Body of pancreas (tissue), 4 donors: ENCODE measurements at regions not wholly inside any gene's neighbourhood (a gene's known extent, or its start where the extent isn't known, plus 50 kb on each side); places are given as distances from the start of the nearest gene placed in this dataset.

Experiments
- CTCF ChIP-seq, 7 experiments: fragments of 450-650 bp in 4 of 7; fragments of 200-600 bp in 3 of 7; sonication (generic) in 3 of 7; IDR thresholded peaks; one replicate each; pipeline ENCODE4 v1.5.1; 2016 to 2019; ENCODE audit warnings: antibody characterized with exemption in 7 of 7
- POLR2A ChIP-seq, 3 donors: fragments of 450-650 bp; IDR thresholded peaks; one replicate each; pipeline ENCODE4 v1.6.1; 2016; ENCODE audit warnings: antibody characterized with exemption in 3 of 3, mild to moderate bottlenecking in 2 of 3

DNA sequence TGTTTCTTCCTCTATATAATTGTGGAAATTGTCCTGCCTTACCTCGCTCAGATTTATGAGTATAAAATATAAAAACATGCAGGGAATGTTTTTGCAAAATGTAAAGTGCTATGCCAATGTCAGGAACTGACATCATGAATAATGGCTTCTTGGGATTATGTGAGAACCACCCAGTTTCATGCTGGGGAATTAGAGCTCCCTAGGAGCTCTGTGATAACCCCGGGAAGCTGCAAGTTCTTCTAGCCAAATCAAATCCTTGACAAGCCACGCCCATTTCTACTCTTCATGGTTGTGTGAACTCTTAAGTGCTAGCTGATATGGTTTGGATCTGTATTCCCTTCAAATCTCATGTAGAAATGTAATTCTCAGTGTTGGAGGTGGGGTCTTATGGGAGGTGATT lies 85.9 kb upstream of the PAK3 start:
- TF ChIP-seq CTCF (IDR thresholded peaks at IDR 0.05) (no peak), POLR2A (IDR thresholded peaks at IDR 0.05) (no peak)
